ENCODE measurements at regions not wholly inside any gene's neighbourhood (a gene's known extent, or its start where the extent isn't known, plus 50 kb on each side); places are given as distances from the start of the nearest gene placed in this dataset.
"Not testable (repeated sequence)": the region's sequence is repeated elsewhere in the genome, so short reads cannot be mapped to it uniquely, and the experiment has no call there.

DNA sequence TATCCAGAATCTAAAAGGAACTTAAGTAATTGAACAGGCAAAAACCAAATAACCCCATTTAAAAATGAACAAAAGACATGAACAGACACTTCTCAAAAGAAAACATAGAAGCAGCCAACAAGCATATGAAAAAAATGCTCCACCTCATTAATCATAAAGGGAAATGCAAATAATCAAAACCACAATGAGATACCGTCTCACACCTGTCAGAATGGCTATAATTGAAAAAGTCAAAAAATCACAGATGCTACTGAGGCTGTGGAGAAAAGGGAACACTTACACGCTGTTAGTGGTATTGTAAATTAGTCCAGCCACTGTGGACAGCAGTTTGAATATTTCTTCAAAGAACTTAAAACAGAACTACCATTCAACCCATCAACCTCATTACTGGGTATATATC lies 220.7 kb downstream of the MEX3B start:
- H3K27me3 ChIP-seq (ENCODE audit: insufficient read depth, low read length, poor library complexity) = no peaks in the 10 kb centered on the region
- no peak overlapping the region for H3K9ac ChIP-seq (ENCODE audit: low read depth, low read length)
- no peaks in the 10 kb centered on the region for H3K79me2 ChIP-seq (ENCODE audit: insufficient read depth, low read length)
- H3K4me1 ChIP-seq (ENCODE audit: insufficient read depth, low read length) = no peaks in the 10 kb centered on the region
- H4K20me1 ChIP-seq (ENCODE audit: insufficient read depth, low read length) = no peaks in the 10 kb centered on the region
- no peak overlapping the region for H2AFZ ChIP-seq (ENCODE audit: low read depth, low read length)
- H3K27ac ChIP-seq (ENCODE audit: low read length) = no peak overlapping the region
- no peaks in the 10 kb centered on the region for H3K36me3 ChIP-seq (ENCODE audit: insufficient read depth, low read length)
- DNase-seq (no peak), ATAC-seq (ENCODE audit: insufficient read depth, low read depth) (no peak)
- TF ChIP-seq EZH2 (IDR thresholded peaks at IDR 0.05; ENCODE audit: borderline replicate concordance, low read depth, low read length, severe bottlenecking) (no peak), CTCF (IDR thresholded peaks at IDR 0.05; ENCODE audit: borderline replicate concordance, extremely low read depth, low read length, poor library complexity, severe bottlenecking) (no peak)
- H3K4me3 ChIP-seq (ENCODE audit: low read depth in 1 of 2, low read length in 2 of 2) = no peak overlapping the region
- no peak overlapping the region for H3K4me2 ChIP-seq (ENCODE audit: insufficient read depth, low read length)
- H3K9me3 ChIP-seq (ENCODE audit: insufficient read depth, low read length, severe bottlenecking) = no peaks in the 10 kb centered on the region

DNA sequence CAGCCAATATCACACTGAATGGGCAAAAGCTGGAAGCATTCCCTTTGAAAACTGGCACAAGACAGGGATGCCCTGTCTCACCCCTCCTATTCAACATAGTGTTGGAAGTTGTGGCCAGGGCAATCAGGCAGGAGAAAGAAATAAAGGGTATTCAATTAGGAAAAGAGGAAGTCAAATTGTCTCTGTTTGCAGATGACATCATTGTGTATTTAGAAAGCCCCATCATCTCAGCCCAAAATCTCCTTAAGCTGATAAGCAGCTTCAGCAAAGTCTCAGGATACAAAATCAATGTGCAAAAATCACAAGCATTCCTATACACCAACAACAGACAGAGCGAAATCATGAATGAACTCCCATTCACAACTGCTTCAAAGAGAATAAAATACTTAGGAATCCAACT lies 223.2 kb downstream of the MEX3B start:
- not testable (repeated sequence) for H3K27ac ChIP-seq (ENCODE audit: low read length); H3K79me2 ChIP-seq (ENCODE audit: insufficient read depth, low read length); H3K27me3 ChIP-seq (ENCODE audit: insufficient read depth, low read length, poor library complexity); H3K36me3 ChIP-seq (ENCODE audit: insufficient read depth, low read length); H3K4me2 ChIP-seq (ENCODE audit: insufficient read depth, low read length); DNase-seq; H4K20me1 ChIP-seq (ENCODE audit: insufficient read depth, low read length); ATAC-seq (ENCODE audit: insufficient read depth, low read depth); H3K9me3 ChIP-seq (ENCODE audit: insufficient read depth, low read length, severe bottlenecking); H2AFZ ChIP-seq (ENCODE audit: low read depth, low read length); H3K4me3 ChIP-seq (ENCODE audit: low read depth in 1 of 2, low read length in 2 of 2); H3K4me1 ChIP-seq (ENCODE audit: insufficient read depth, low read length); H3K9ac ChIP-seq (ENCODE audit: low read depth, low read length)

GRCh38 chr15:81819924-81820635 lies 225.7 kb downstream of the MEX3B start:
- no peak overlapping the region for H2AFZ ChIP-seq (ENCODE audit: low read depth, low read length)
- H4K20me1 ChIP-seq (ENCODE audit: insufficient read depth, low read length) = no peaks in the 10 kb centered on the region
- H3K79me2 ChIP-seq (ENCODE audit: insufficient read depth, low read length) = no peaks in the 10 kb centered on the region
- H3K27ac ChIP-seq (ENCODE audit: low read length) = no peak overlapping the region
- TF ChIP-seq CTCF (IDR thresholded peaks at IDR 0.05; ENCODE audit: borderline replicate concordance, extremely low read depth, low read length, poor library complexity, severe bottlenecking) (no peak), EZH2 (IDR thresholded peaks at IDR 0.05; ENCODE audit: borderline replicate concordance, low read depth, low read length, severe bottlenecking) (no peak)
- no peaks in the 10 kb centered on the region for H3K4me1 ChIP-seq (ENCODE audit: insufficient read depth, low read length)
- DNase-seq (no peak), ATAC-seq (ENCODE audit: insufficient read depth, low read depth) (no peak)
- H3K27me3 ChIP-seq (ENCODE audit: insufficient read depth, low read length, poor library complexity) = peaks cover 2% of the 10 kb centered on the region
- H3K9me3 ChIP-seq (ENCODE audit: insufficient read depth, low read length, severe bottlenecking) = no peaks in the 10 kb centered on the region
- no peak overlapping the region for H3K4me3 ChIP-seq (ENCODE audit: low read depth in 1 of 2, low read length in 2 of 2)
- H3K4me2 ChIP-seq (ENCODE audit: insufficient read depth, low read length) = no peak overlapping the region
- H3K36me3 ChIP-seq (ENCODE audit: insufficient read depth, low read length) = no peaks in the 10 kb centered on the region
- no peak overlapping the region for H3K9ac ChIP-seq (ENCODE audit: low read depth, low read length)

DNA sequence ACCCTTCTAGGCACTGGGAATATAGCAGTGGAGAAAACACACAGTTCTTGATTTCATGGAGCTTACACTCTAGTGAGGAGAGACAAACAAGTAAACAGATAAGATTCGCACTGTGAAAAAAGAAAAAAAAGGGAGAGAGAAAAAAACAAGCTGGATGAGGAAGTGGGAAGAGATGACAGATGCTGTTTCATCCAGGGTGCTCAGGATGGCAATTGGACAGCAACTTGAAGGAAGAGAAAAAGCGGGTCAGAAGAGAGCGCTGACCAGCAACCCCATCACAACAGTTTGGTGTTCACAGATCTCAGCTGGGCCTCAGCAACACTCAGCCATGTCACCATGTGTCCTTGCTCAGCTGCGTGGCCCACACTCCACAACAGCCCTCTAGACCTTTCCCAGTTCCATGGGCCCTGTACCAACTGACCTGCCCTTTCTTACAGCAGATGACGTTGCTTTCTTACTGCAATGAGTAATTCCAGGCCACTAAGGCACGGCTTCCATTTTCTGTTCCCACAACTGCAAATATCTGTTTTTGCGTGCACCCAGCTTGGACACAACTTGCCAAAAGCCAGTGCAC lies 230.8 kb downstream of the MEX3B start:
- ATAC-seq (ENCODE audit: insufficient read depth, low read depth) = no peak
- Histone ChIP-seq H3K36me3 (ENCODE audit: insufficient read depth, low read length) (no peaks in the 10 kb centered on the region), H3K9me3 (ENCODE audit: insufficient read depth, low read length, severe bottlenecking) (no peaks in the 10 kb centered on the region), H3K4me2 (ENCODE audit: insufficient read depth, low read length) (no peak overlapping the region), H3K4me3 (ENCODE audit: low read depth in 1 of 2, low read length in 2 of 2) (no peak overlapping the region), H2AFZ (ENCODE audit: low read depth, low read length) (no peak overlapping the region), H3K4me1 (ENCODE audit: insufficient read depth, low read length) (no peaks in the 10 kb centered on the region), H3K9ac (ENCODE audit: low read depth, low read length) (no peak overlapping the region), H4K20me1 (ENCODE audit: insufficient read depth, low read length) (no peaks in the 10 kb centered on the region), H3K79me2 (ENCODE audit: insufficient read depth, low read length) (no peaks in the 10 kb centered on the region), H3K27me3 (ENCODE audit: insufficient read depth, low read length, poor library complexity) (peaks cover 4% of the 10 kb centered on the region), H3K27ac (ENCODE audit: low read length) (no peak overlapping the region)
- no peak for DNase-seq
- TF ChIP-seq CTCF (IDR thresholded peaks at IDR 0.05; ENCODE audit: borderline replicate concordance, extremely low read depth, low read length, poor library complexity, severe bottlenecking) = no peak
- no peak for TF ChIP-seq EZH2 (IDR thresholded peaks at IDR 0.05; ENCODE audit: borderline replicate concordance, low read depth, low read length, severe bottlenecking)

Measured in DND-41 (cell line).